Liver (tissue), 8 donors: ENCODE measurements at regions not wholly inside any gene's neighbourhood (a gene's known extent, or its start where the extent isn't known, plus 50 kb on each side); places are given as distances from the start of the nearest gene placed in this dataset.

Source experiments
- DNase-seq: peaks from one replicate; pipeline ENCODE4 v3.0.0-alpha.2; 2017; ENCODE audit warnings: low spot score
- H3K27ac ChIP-seq, 2 donors: one replicate each; pipeline ENCODE4 v1.7.0; 2013; ENCODE audit warnings: inconsistent platforms in 2 of 2, low read length in 2 of 2, control low read depth in 1 of 2, low read depth in 1 of 2, mild to moderate bottlenecking in 1 of 2
- H3K27me3 ChIP-seq, 4 donors: one replicate each; pipeline versions ENCODE4 v1.6.1 to v1.7.0; 2013; ENCODE audit warnings: low read length in 3 of 4, inconsistent platforms in 1 of 4, mild to moderate bottlenecking in 1 of 4, moderate library complexity in 1 of 4; ENCODE audit not compliant: control insufficient read depth in 4 of 4, insufficient read depth in 4 of 4
- H3K36me3 ChIP-seq, 4 donors: one replicate each; pipeline versions ENCODE4 v1.6.1 to v1.7.0; 2013; ENCODE audit warnings: low read length in 3 of 4, mild to moderate bottlenecking in 3 of 4, low read depth in 1 of 4, moderate library complexity in 1 of 4; ENCODE audit not compliant: control insufficient read depth in 4 of 4, insufficient read depth in 3 of 4
- H3K4me1 ChIP-seq, 4 donors: one replicate each; pipeline versions ENCODE4 v1.6.1 to v1.7.0; 2013; ENCODE audit warnings: low read length in 3 of 4, mild to moderate bottlenecking in 3 of 4, moderate library complexity in 1 of 4; ENCODE audit not compliant: control insufficient read depth in 4 of 4, insufficient read depth in 4 of 4
- H3K4me3 ChIP-seq, 3 donors: one replicate each; pipeline versions ENCODE4 v1.6.1 to v1.7.0; 2013; ENCODE audit warnings: low read length in 3 of 3, control low read depth in 1 of 3, low read depth in 1 of 3, mild to moderate bottlenecking in 1 of 3
- H3K9ac ChIP-seq, 2 donors: one replicate each; pipeline ENCODE4 v1.7.0; 2013; ENCODE audit warnings: low read length in 2 of 2, mild to moderate bottlenecking in 2 of 2, moderate library complexity in 2 of 2, control low read depth in 1 of 2, low read depth in 1 of 2
- H3K9me3 ChIP-seq, 4 donors: one replicate each; pipeline versions ENCODE4 v1.6.1 to v1.7.0; 2013; ENCODE audit warnings: low read length in 3 of 4; ENCODE audit not compliant: control insufficient read depth in 4 of 4
- CTCF ChIP-seq: fragments of 150-350 bp; IDR thresholded peaks from 2 replicates; pipeline ENCODE4 v1.5.1; 2017; ENCODE audit warnings: improper control_type of control experiment, low read depth, low read length; ENCODE audit not compliant: missing input control
- EGR1 ChIP-seq, 2 donors: IDR thresholded peaks; 2 replicates each; pipeline ENCODE4 v1.6.1; 2016 to 2018; ENCODE audit warnings: antibody characterized with exemption in 2 of 2, low read depth in 2 of 2
- FOXA1 ChIP-seq: IDR thresholded peaks from 2 replicates; pipeline ENCODE4 v1.6.1; 2016; ENCODE audit warnings: antibody characterized with exemption
- FOXA2 ChIP-seq: IDR thresholded peaks from 2 replicates; pipeline ENCODE4 v1.6.1; 2016; ENCODE audit warnings: antibody characterized with exemption
- GABPA ChIP-seq, 2 donors: IDR thresholded peaks in 1 of 2; conservative IDR thresholded peaks in 1 of 2; 2 replicates each; pipeline ENCODE4 v1.6.1; 2016; ENCODE audit warnings: antibody characterized with exemption in 2 of 2, mild to moderate bottlenecking in 1 of 2, moderate library complexity in 1 of 2
- HNF4G ChIP-seq: IDR thresholded peaks from 2 replicates; pipeline ENCODE4 v1.6.1; 2016; ENCODE audit warnings: antibody characterized with exemption
- JUND ChIP-seq, 2 donors: IDR thresholded peaks; 2 replicates each; pipeline ENCODE4 v1.6.1; 2016; ENCODE audit warnings: antibody characterized with exemption in 2 of 2
- MAX ChIP-seq: IDR thresholded peaks from 2 replicates; pipeline ENCODE4 v1.6.1; 2016; ENCODE audit warnings: antibody characterized with exemption
- NR2F2 ChIP-seq: IDR thresholded peaks from 2 replicates; pipeline ENCODE4 v1.6.1; 2016; ENCODE audit warnings: antibody characterized with exemption
- RAD21 ChIP-seq, 2 donors: IDR thresholded peaks; 2 replicates each; pipeline ENCODE4 v1.6.1; 2016; ENCODE audit warnings: antibody characterized with exemption in 2 of 2, mild to moderate bottlenecking in 2 of 2
- REST ChIP-seq: IDR thresholded peaks from 2 replicates; pipeline ENCODE4 v1.6.1; 2016; ENCODE audit warnings: antibody characterized with exemption, mild to moderate bottlenecking
- SP1 ChIP-seq: IDR thresholded peaks from 2 replicates; pipeline ENCODE4 v1.6.1; 2018; ENCODE audit warnings: antibody characterized with exemption, mild to moderate bottlenecking
- WGBS: extraction: QIAGEN DNeasy Blood & Tissue Kit; methylation state at CpG from one replicate; pipeline ENCODE4 v1.1.7; 2013; 5-methylcytosine and 5-hydroxymethylcytosine counted together
- TF ChIP-seq, protein P1 (sequence below): IDR thresholded peaks from 2 replicates; pipeline ENCODE4 v1.6.1; 2016; ENCODE audit warnings: antibody characterized with exemption
- donor health status: healthy.
- donor health status: healthy.
- donor health status: healthy.
- donor health status: healthy.
- donor health status: healthy.

DNA sequence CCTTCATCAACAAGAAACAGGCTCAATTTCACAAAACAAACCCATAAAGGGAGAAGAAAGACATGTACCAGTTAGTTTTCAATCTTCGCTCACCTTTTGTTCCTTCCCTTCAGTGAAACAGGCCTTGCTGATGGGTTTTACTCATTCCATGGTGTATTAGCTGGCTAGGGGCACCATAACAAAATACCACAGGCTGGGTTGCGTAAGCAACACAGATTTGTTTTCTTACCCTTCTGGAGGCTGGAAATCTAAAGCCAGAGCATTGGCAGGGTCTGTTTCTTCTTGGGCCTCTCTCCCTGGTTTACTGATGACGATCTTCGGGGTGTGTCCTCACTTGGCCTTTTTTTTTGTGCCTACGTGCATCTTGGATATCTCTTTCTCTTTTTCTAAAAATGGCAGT is 383.4 kb upstream of the RBFOX1 start:
- no peak for TF ChIP-seq SP1
- TF ChIP-seq REST: no peak
- no peak for TF ChIP-seq EGR1 (IDR thresholded peaks at IDR 0.05; ENCODE audit: low read depth in 2 of 2)
- TF ChIP-seq FOXA2: no peak
- no peak for TF ChIP-seq FOXA1
- TF ChIP-seq MAX: no peak
- H3K27me3 ChIP-seq: peaks cover 0 to 2% (median 0%) of the 10 kb centered on the region in 4 donors
- H3K9ac ChIP-seq: no peak overlapping the region
- no peaks in the 10 kb centered on the region for H3K9me3 ChIP-seq
- H3K4me1 ChIP-seq: no peaks in the 10 kb centered on the region
- H3K4me3 ChIP-seq: no peak overlapping the region
- no peak for DNase-seq
- H3K36me3 ChIP-seq: no peaks in the 10 kb centered on the region
- 66% methylated on average over 5 of the region's 5 CpGs for WGBS
- H3K27ac ChIP-seq: no peak overlapping the region

DNA sequence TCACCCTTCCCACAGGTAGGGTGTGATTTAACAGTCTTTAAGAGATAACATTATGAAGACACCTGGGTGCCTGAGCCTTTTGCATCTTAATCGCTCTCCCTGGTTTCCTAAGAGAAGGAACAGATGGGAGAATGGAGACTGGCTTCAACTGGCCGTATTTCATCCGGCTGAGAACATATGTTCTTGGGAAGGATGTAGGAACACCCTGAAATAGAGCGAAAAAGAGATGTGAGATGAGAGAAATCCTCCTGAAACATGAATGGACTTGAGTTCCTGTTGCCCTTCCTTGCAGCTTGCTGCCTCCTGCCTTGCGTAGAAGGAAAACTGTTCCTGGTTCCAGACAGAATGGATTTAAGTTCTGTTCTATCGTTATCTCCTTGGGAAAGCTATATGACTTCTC is 385.4 kb upstream of the RBFOX1 start:
- Histone ChIP-seq H3K4me3 (no peak overlapping the region), H3K27me3 (peaks cover 0 to 2% (median 0%) of the 10 kb centered on the region in 4 donors), H3K27ac (no peak overlapping the region), H3K4me1 (no peaks in the 10 kb centered on the region), H3K9ac (no peak overlapping the region), H3K36me3 (no peaks in the 10 kb centered on the region), H3K9me3 (no peaks in the 10 kb centered on the region)
- DNase-seq: no peak
- WGBS: 77% methylated on average over 6 of the region's 6 CpGs
- TF ChIP-seq HNF4G: no peak
- no peak for TF ChIP-seq CTCF

- DNase-seq: no peak
- Histone ChIP-seq H3K4me3 (no peak overlapping the region), H3K9me3 (no peaks in the 10 kb centered on the region), H3K27me3 (peaks cover 0 to 2% (median 0%) of the 10 kb centered on the region in 4 donors), H3K36me3 (no peaks in the 10 kb centered on the region), H3K9ac (no peak overlapping the region), H3K27ac (no peak overlapping the region), H3K4me1 (no peaks in the 10 kb centered on the region)
- 48% methylated on average over 1 of the region's 1 CpG for WGBS
- TF ChIP-seq JUND (IDR thresholded peaks at IDR 0.05): no peak
- TF ChIP-seq FOXA1: no peak
- no peak for TF ChIP-seq GABPA (IDR thresholded peaks at IDR 0.05 in 1 of 2, conservative IDR thresholded peaks at IDR 0.05 in 1 of 2)
- no peak for TF ChIP-seq NR2F2
- no peak for TF ChIP-seq REST
- TF ChIP-seq, protein P1, sequence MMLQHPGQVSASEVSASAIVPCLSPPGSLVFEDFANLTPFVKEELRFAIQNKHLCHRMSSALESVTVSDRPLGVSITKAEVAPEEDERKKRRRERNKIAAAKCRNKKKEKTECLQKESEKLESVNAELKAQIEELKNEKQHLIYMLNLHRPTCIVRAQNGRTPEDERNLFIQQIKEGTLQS: no peak
- TF ChIP-seq RAD21 (IDR thresholded peaks at IDR 0.05): no peak
- TF ChIP-seq CTCF: no peak
Observed at GRCh38 chr16:6946802-6947201, 385.8 kb upstream of the RBFOX1 start.
